T-helper 1 cell treated with Interleukin-12 subunit alpha and Interleukin-12 subunit beta and Interleukin-4 antibody, amounts not matched to agents 30 ng/mL and 1 ng/mL, for 36 hours (primary cell): ENCODE measurements at regions not wholly inside any gene's neighbourhood (a gene's known extent, or its start where the extent isn't known, plus 50 kb on each side); places are given as distances from the start of the nearest gene placed in this dataset.

ENCODE experiments used
- intact Hi-C: fragments of 100-400 bp; cut with micrococcal nuclease; formaldehyde crosslinking; loops from one replicate; pipeline ENCODE4 v1.15.1; 2024

DNA sequence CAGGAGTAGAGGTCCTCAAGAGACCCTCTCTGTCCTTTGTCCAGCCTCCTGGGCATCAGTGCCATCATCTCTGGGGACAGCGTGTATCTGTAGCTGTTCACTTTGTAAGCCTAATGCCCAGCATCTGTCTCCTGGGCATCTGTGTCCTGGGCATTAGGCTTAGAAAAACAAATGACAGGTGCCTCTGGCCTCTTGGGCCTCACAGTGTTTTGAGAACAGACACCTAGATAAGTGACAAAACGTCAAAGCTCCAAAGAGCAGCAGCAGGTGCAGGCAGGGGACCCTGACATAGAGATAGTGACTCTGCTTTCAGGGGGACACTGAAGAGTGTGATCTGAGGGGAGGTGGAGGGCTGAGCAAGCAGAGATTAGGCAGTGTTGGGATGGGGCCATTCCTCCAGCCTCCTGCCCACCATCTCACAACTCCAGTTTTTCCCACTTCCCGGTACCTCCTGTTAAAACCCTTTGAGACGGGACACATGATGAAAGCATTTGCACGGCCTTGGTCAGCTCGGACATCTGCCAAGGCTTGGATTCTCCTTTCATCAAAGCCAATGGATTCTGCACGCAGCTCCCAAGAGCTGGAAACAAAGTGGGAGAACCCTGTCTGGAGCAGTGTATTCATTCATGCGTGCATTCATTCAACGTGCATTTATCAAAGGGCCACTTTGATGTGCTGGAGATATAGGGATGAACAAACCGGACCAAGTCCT lies 55.5 kb upstream of the CD93 start:
- intact Hi-C loops, result loop anchor here (2.0 to 5.0 kb wide), 6 partner anchors 19 to 267 kb away; partner anchors contain the start of genes CD93, NXT1 and THBD

DNA sequence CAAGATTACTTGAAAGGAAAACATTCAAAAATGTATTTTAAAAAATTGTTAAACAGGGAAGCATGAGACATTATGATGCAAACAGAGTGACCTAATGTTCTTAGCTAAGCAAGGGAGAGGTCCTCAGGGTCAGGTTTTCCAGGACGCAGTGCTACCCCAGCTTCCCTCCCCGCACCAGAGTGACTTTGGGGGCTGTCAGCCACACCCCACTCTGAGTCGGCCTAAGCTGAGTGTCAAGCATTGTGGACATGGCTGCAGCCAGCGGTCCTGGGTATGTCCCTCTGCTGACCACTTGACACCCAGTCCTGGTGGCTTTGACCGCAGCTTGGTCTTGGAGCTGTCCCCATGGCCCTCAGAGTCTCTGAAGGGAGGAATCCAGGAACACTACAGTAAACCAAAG lies 54.9 kb upstream of the CD93 start:
- intact Hi-C loops, result loop anchor here (5.0 kb wide), 1 partner anchor 94 kb away; the partner anchor contains the start of gene THBD

- intact Hi-C loops, result loop anchor here (5.0 kb wide), 1 partner anchor 93 kb away; the partner anchor contains the start of gene THBD
Measured at GRCh38 chr20:23139984-23140383, 53.9 kb upstream of the CD93 start.

GRCh38 chr20:23139524-23139923 lies 53.4 kb upstream of the CD93 start:
- intact Hi-C loops, result no loop called here

GRCh38 chr20:23138682-23139081 lies 52.6 kb upstream of the CD93 start:
- intact Hi-C loops, result no loop called here

GRCh38 chr20:23138226-23138625 lies 52.1 kb upstream of the CD93 start:
- intact Hi-C loops, result no loop called here

- intact Hi-C loops, result no loop called here
Measured at GRCh38 chr20:23136893-23137745, 51.0 kb upstream of the CD93 start.

DNA sequence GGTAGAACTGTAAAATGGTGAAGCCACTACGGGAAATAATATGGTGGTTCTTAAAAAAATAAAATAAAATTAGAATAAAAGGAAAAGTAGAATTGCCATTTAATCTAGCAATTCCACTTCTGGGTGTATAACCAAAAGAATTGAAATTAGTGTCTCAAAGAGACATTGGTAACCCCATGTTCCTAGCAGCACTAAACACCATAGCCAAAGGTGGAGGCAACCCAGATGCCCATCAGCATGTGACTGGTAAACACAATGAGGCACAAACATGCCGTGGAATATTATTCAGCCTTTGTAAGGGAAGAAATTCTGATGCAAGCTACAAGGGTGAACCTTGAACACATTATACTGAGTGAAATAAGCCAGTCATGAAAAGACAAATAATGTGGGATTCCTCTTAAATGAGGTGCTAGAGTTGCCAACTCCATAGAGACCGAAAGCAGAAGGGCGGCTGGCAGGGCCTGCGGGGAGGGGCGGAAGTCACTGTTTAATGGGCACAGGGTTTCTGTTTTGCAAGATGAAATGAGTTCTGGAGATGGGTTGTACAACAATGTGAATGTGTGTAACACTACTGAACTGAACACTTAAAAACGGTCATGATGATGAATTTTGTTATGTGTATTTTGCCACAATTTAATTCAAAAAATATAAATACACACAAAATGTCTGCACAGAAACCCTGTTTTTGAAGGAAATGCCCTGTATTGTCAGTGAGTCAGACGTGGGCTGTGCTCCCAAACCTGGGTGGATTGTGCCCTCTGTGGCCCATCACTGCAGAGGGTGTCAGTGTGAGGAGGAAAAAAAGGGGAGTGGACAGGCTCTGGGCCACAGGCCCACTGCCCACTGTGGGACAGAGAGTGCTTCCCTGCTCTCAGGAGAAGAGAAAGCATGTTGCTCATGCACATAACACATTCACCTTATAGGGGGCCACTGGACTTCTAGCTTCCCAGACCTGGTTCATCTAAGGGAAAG lies 49.6 kb upstream of the CD93 start:
- intact Hi-C loops, result no loop called here
